Fibroblast of pulmonary artery (primary cell): ENCODE measurements at regions not wholly inside any gene's neighbourhood (a gene's known extent, or its start where the extent isn't known, plus 50 kb on each side); places are given as distances from the start of the nearest gene placed in this dataset.

Source experiments
- DNase-seq: peaks from one replicate; pipeline ENCODE4 v3.0.0-alpha.2; 2010; ENCODE audit warnings: low read depth
- H3K4me3 ChIP-seq: replicated peaks from 2 replicates; pipeline ENCODE4 v1.5.1; 2011; ENCODE audit warnings: low read depth, mild to moderate bottlenecking, control low read depth, low read length, moderate library complexity
- TF ChIP-seq, protein P1 (sequence below): IDR thresholded peaks from 2 replicates; pipeline ENCODE4 v1.5.1; 2011; ENCODE audit warnings: mild to moderate bottlenecking, control low read depth, low read length, inconsistent platforms; ENCODE audit errors: missing control alignments

- DNase-seq: no peak
- TF ChIP-seq, protein P1, sequence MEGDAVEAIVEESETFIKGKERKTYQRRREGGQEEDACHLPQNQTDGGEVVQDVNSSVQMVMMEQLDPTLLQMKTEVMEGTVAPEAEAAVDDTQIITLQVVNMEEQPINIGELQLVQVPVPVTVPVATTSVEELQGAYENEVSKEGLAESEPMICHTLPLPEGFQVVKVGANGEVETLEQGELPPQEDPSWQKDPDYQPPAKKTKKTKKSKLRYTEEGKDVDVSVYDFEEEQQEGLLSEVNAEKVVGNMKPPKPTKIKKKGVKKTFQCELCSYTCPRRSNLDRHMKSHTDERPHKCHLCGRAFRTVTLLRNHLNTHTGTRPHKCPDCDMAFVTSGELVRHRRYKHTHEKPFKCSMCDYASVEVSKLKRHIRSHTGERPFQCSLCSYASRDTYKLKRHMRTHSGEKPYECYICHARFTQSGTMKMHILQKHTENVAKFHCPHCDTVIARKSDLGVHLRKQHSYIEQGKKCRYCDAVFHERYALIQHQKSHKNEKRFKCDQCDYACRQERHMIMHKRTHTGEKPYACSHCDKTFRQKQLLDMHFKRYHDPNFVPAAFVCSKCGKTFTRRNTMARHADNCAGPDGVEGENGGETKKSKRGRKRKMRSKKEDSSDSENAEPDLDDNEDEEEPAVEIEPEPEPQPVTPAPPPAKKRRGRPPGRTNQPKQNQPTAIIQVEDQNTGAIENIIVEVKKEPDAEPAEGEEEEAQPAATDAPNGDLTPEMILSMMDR: no peak
- H3K4me3 ChIP-seq: no peak overlapping the region
These were observed 142.7 kb downstream of the CPEB2 start for GRCh38 chr4:15144967-15145295.

GRCh38 chr4:15145709-15146108, 143.4 kb downstream of the CPEB2 start:
- no peak overlapping the region for H3K4me3 ChIP-seq
- TF ChIP-seq, protein P1: no peak
- no peak for DNase-seq

GRCh38 chr4:15147714-15148113, 145.4 kb downstream of the CPEB2 start:
- H3K4me3 ChIP-seq: no peak overlapping the region
- TF ChIP-seq, protein P1: no peak
- DNase-seq: no peak

- DNase-seq: no peak
- no peak overlapping the region for H3K4me3 ChIP-seq
- TF ChIP-seq, protein P1: no peak
These were observed 145.9 kb downstream of the CPEB2 start for GRCh38 chr4:15148199-15148598.

DNA sequence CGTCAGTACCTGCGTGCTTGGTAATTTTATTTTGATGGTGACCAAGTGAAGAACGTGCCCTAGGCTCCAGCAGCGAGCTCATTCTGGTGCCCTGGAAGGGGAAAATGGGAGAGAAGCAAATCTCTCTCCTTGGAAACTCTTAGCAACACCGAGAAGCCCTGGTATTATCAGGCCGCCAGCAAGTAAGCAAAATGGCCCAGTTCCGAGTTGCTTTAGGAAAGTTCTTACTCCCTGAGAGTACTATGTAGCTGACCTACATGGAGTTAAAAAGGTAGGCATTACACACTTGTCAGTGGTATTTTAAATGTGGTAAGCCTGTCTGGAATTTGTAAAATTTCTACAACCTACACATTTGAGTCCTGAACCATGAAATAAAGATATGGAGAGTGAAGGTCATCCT, 146.4 kb downstream of the CPEB2 start:
- no peak overlapping the region for H3K4me3 ChIP-seq
- DNase-seq: no peak
- TF ChIP-seq, protein P1: no peak

GRCh38 chr4:15149234-15149838, 147.1 kb downstream of the CPEB2 start:
- peak; percentile 38 for DNase-seq
- H3K4me3 ChIP-seq: no peak overlapping the region
- TF ChIP-seq, protein P1: no peak

DNA sequence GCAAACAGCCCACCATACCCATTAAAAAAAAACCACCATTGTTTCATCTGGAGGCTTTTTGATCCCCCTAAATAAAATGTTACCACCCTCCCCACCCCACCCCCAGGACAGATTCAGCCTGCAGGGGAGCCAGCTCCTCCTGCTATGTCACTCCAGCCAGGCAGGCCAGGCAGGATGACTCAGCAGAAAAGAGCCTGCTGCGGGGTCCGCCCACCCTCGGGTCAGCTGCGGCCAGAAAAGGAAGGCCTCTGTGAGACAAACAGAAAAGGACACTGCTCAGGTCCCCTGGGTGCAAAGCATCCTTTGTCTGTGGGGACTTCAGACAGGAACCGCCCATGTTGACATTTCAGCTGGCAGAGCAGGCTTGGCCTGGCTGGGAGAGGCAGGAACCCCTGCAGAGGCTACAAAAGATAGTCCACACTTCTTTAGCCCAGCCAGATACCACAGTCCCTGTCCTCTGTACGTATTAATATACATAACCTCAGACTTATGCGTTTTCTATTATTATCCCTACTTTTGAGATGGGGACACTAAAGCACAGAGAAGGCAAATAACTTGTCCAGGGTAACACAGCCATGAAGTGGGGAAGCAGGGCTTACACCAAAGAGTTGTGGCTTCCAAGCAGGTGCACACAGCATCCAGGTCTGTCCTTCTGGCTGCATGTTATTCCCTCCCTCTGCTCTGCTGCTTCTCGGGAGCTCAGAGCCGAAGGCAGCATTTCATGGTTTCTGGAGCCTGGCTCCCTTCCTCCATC, 147.7 kb downstream of the CPEB2 start:
- TF ChIP-seq, protein P1: no peak
- DNase-seq: peak; percentile 79
- H3K4me3 ChIP-seq: no peak overlapping the region
